Astrocyte (in vitro differentiated cells and primary cell): ENCODE measurements at regions not wholly inside any gene's neighbourhood (a gene's known extent, or its start where the extent isn't known, plus 50 kb on each side); places are given as distances from the start of the nearest gene placed in this dataset.

ENCODE experiments used
- DNase-seq: peaks from one replicate; pipeline ENCODE4 v3.0.0-alpha.2; 2010; ENCODE audit warnings: low read depth
- FAIRE-seq: peaks from 2 replicates; lab custom pipeline; 2011; peaks lifted over from hg19 to GRCh38; lab: Jason Lieb, UNC
- H2AFZ ChIP-seq: 2 replicates; pipeline ENCODE4 v1.6.0; 2012; ENCODE audit warnings: low read depth, low read length, inconsistent platforms
- H3K27ac ChIP-seq: 2 replicates; pipeline ENCODE4 v1.5.1; 2011; ENCODE audit warnings: low read depth, low read length, inconsistent platforms
- H3K27me3 ChIP-seq: 2 replicates; pipeline ENCODE4 v1.6.0; 2011; ENCODE audit warnings: low read length, inconsistent platforms; ENCODE audit not compliant: insufficient read depth
- H3K36me3 ChIP-seq: 2 replicates; pipeline ENCODE4 v1.5.1; 2011; ENCODE audit warnings: low read length, inconsistent platforms; ENCODE audit not compliant: insufficient read depth
- H3K4me1 ChIP-seq: 2 replicates; pipeline ENCODE4 v1.5.1; 2011; ENCODE audit warnings: low read length, inconsistent platforms; ENCODE audit not compliant: insufficient read depth
- H3K4me2 ChIP-seq: 2 replicates; pipeline ENCODE4 v1.6.0; 2012; ENCODE audit warnings: low read length, inconsistent platforms
- H3K4me3 ChIP-seq: 2 replicates; pipeline ENCODE4 v1.5.1; 2011; ENCODE audit warnings: low read depth, mild to moderate bottlenecking, low read length, inconsistent platforms; ENCODE audit not compliant: insufficient read depth
- H3K79me2 ChIP-seq: 2 replicates; pipeline ENCODE4 v1.6.0; 2012; ENCODE audit warnings: mild to moderate bottlenecking, low read length, inconsistent platforms; ENCODE audit not compliant: insufficient read depth
- H3K9ac ChIP-seq: 2 replicates; pipeline ENCODE4 v1.6.0; 2012; ENCODE audit warnings: mild to moderate bottlenecking, low read length, inconsistent platforms
- H3K9me3 ChIP-seq: 2 replicates; pipeline ENCODE4 v1.5.1; 2012; ENCODE audit warnings: low read depth, mild to moderate bottlenecking, low read length, inconsistent platforms; ENCODE audit not compliant: insufficient read depth
- H4K20me1 ChIP-seq: 2 replicates; pipeline ENCODE4 v1.6.0; 2012; ENCODE audit warnings: low read length, inconsistent platforms; ENCODE audit not compliant: insufficient read depth
- H3K27ac Mint-ChIP-seq: one replicate; pipeline ENCODE4 v1.8.0; 2021; ENCODE audit warnings: mild to moderate bottlenecking, mixed read lengths; ENCODE audit not compliant: unreplicated experiment
- H3K27me3 Mint-ChIP-seq: one replicate; pipeline ENCODE4 v1.8.0; 2021; ENCODE audit warnings: low read depth, mixed read lengths; ENCODE audit not compliant: unreplicated experiment
- H3K36me3 Mint-ChIP-seq: one replicate; pipeline ENCODE4 v1.8.0; 2021; ENCODE audit warnings: low read depth, mixed read lengths; ENCODE audit not compliant: unreplicated experiment
- H3K4me1 Mint-ChIP-seq: one replicate; pipeline ENCODE4 v1.8.0; 2021; ENCODE audit warnings: low read depth, mixed read lengths; ENCODE audit not compliant: unreplicated experiment
- H3K4me3 Mint-ChIP-seq: one replicate; pipeline ENCODE4 v1.8.0; 2021; ENCODE audit warnings: mild to moderate bottlenecking, moderate library complexity, mixed read lengths; ENCODE audit not compliant: unreplicated experiment
- H3K9me3 Mint-ChIP-seq: one replicate; pipeline ENCODE4 v1.8.0; 2021; ENCODE audit warnings: mild to moderate bottlenecking, mixed read lengths; ENCODE audit not compliant: unreplicated experiment
- EZH2 ChIP-seq: IDR thresholded peaks from 2 replicates; pipeline ENCODE4 v1.6.1; 2012; ENCODE audit warnings: mild to moderate bottlenecking, low read length, inconsistent platforms; ENCODE audit not compliant: insufficient read depth
- TF ChIP-seq, protein P1 (sequence below): IDR thresholded peaks from 2 replicates; pipeline ENCODE4 v1.5.1; 2011; ENCODE audit warnings: low read depth, mild to moderate bottlenecking, inconsistent platforms, low read length, moderate library complexity; ENCODE audit not compliant: insufficient read depth

DNA sequence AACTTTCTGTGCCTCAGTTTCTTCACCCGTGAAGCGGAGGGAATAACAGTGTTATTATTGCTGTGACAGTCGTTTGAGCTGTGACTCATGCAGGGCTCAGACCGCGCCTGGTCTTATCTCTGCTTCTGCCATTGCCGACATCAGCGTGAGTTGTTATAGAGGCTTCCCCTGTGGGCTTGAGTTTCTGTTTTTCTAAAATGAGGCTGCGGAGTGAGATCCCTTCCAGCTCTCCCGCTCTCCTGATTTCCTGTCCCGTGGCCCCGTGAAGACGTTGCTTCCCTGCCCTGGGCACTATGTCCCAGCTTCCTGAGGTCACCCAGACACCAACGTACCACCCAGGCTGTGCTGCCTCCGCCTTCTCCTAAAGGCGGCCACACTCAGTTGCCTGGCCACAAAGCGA lies 278.5 kb downstream of the BMP7 start:
- Histone ChIP-seq H3K27me3 (no peaks in the 10 kb centered on the region), H3K4me1 (peaks cover 4% of the 10 kb centered on the region), H3K36me3 (no peaks in the 10 kb centered on the region), H3K4me3 (no peak overlapping the region), H3K9ac (no peak overlapping the region), H3K4me2 (peak overlapping the region; percentile 48), H3K9me3 (peaks cover 8% of the 10 kb centered on the region), H3K27ac (no peak overlapping the region), H4K20me1 (no peaks in the 10 kb centered on the region), H2AFZ (peak overlapping the region; percentile 38), H3K79me2 (no peaks in the 10 kb centered on the region)
- Mint-ChIP-seq H3K4me3 (no peak overlapping the region), H3K27ac (no peak overlapping the region), H3K36me3 (no peaks in the 10 kb centered on the region), H3K9me3 (peaks cover 7% of the 10 kb centered on the region), H3K27me3 (peaks cover 5% of the 10 kb centered on the region), H3K4me1 (peaks cover 10% of the 10 kb centered on the region)
- TF ChIP-seq, protein P1, sequence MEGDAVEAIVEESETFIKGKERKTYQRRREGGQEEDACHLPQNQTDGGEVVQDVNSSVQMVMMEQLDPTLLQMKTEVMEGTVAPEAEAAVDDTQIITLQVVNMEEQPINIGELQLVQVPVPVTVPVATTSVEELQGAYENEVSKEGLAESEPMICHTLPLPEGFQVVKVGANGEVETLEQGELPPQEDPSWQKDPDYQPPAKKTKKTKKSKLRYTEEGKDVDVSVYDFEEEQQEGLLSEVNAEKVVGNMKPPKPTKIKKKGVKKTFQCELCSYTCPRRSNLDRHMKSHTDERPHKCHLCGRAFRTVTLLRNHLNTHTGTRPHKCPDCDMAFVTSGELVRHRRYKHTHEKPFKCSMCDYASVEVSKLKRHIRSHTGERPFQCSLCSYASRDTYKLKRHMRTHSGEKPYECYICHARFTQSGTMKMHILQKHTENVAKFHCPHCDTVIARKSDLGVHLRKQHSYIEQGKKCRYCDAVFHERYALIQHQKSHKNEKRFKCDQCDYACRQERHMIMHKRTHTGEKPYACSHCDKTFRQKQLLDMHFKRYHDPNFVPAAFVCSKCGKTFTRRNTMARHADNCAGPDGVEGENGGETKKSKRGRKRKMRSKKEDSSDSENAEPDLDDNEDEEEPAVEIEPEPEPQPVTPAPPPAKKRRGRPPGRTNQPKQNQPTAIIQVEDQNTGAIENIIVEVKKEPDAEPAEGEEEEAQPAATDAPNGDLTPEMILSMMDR, result no peak
- TF ChIP-seq EZH2, result no peak
- FAIRE-seq (no peak), DNase-seq (no peak)

DNA sequence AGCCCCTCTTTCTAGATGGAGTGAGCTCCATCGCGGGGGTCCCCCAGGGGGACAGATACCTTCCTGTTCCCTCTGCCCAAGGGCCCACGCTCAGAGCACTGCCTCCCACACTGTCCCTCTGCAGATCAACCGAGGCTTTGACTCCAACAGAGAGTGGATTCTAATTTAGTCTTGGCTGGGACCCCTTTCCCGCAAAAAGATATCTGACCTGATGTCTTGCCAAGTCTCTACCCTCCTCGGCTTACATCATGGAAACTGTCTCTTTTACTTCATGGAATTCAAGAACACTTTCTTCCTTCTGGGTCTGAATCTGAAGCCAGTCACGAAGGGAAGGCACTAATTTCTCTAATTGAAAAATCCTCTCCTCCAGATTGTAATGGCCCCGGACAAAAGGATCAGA lies 278.0 kb downstream of the BMP7 start:
- Histone ChIP-seq H3K27ac (no peak overlapping the region), H4K20me1 (no peaks in the 10 kb centered on the region), H3K36me3 (no peaks in the 10 kb centered on the region), H3K4me1 (peaks cover 4% of the 10 kb centered on the region), H3K4me2 (peak overlapping the region; percentile 48), H3K4me3 (no peak overlapping the region), H2AFZ (no peak overlapping the region), H3K27me3 (no peaks in the 10 kb centered on the region), H3K9me3 (peaks cover 8% of the 10 kb centered on the region), H3K79me2 (no peaks in the 10 kb centered on the region), H3K9ac (no peak overlapping the region)
- Mint-ChIP-seq H3K36me3 (no peaks in the 10 kb centered on the region), H3K9me3 (peaks cover 7% of the 10 kb centered on the region), H3K27ac (no peak overlapping the region), H3K4me3 (no peak overlapping the region), H3K27me3 (peaks cover 6% of the 10 kb centered on the region), H3K4me1 (peaks cover 10% of the 10 kb centered on the region)
- TF ChIP-seq, protein P1, result no peak
- TF ChIP-seq EZH2, result no peak
- DNase-seq (no peak), FAIRE-seq (no peak)

DNA sequence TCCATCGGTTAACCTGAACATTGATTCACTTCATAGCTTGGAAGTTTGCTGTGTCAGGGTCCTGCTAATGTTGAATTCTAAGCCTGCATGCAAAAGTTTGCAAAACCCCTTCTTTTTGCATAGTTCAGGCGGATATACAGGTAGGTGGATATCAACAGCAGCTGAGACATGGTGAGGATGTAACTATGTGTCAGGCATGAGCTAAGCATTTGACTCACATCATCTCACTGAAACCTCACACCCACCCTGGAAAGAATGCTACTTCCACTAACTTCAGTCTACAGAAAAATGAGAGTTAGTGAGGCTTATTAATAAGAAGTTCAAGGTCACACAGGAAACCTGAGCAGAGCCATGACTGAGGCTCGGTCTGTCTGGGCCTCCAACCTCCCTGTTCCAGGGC lies 276.9 kb downstream of the BMP7 start:
- Mint-ChIP-seq H3K9me3 (peaks cover 4% of the 10 kb centered on the region), H3K36me3 (no peaks in the 10 kb centered on the region), H3K4me3 (no peak overlapping the region), H3K27ac (peak overlapping the region; percentile 60), H3K27me3 (peaks cover 15% of the 10 kb centered on the region), H3K4me1 (peaks cover 10% of the 10 kb centered on the region)
- TF ChIP-seq EZH2, result no peak
- TF ChIP-seq, protein P1, result no peak
- no peak overlapping the region for H3K4me2 ChIP-seq
- peaks cover 5% of the 10 kb centered on the region for H3K9me3 ChIP-seq
- no peak overlapping the region for H2AFZ ChIP-seq
- no peak for FAIRE-seq
- no peaks in the 10 kb centered on the region for H3K79me2 ChIP-seq
- H4K20me1 ChIP-seq, result no peaks in the 10 kb centered on the region
- no peaks in the 10 kb centered on the region for H3K36me3 ChIP-seq
- H3K27ac ChIP-seq, result no peak overlapping the region
- peaks cover 3% of the 10 kb centered on the region for H3K27me3 ChIP-seq
- H3K4me3 ChIP-seq, result no peak overlapping the region
- no peak overlapping the region for H3K9ac ChIP-seq
- peak; percentile 4 for DNase-seq
- peaks cover 4% of the 10 kb centered on the region for H3K4me1 ChIP-seq
